Activated T-helper 1 cell treated with anti-CD3 and anti-CD28 coated beads, Interleukin-12 subunit alpha, Interleukin-12 subunit beta, Interleukin-2, Interleukin-4 antibody, amounts not matched to agents 30 ng/mL and 10 ng/mL and 1 ng/mL, durations not matched to agents 14 hours and 24 hours and 36 hours (primary cell): ENCODE measurements at regions not wholly inside any gene's neighbourhood (a gene's known extent, or its start where the extent isn't known, plus 50 kb on each side); places are given as distances from the start of the nearest gene placed in this dataset.
"Not testable (repeated sequence)": the region's sequence is repeated elsewhere in the genome, so short reads cannot be mapped to it uniquely, and the experiment has no call there.

Experiments
- DNase-seq: peaks from one replicate; pipeline ENCODE4 v3.0.0; 2021; ENCODE audit warnings: low spot score
- H3K27ac Mint-ChIP-seq: one replicate; pipeline ENCODE4 v1.8.0; 2021; ENCODE audit warnings: mild to moderate bottlenecking, mixed read lengths
- H3K27me3 Mint-ChIP-seq: one replicate; pipeline ENCODE4 v1.8.0; 2022; ENCODE audit warnings: mild to moderate bottlenecking, moderate library complexity, mixed read lengths; ENCODE audit not compliant: insufficient read depth
- H3K36me3 Mint-ChIP-seq: one replicate; pipeline ENCODE4 v1.8.0; 2021; ENCODE audit warnings: low read depth, mixed read lengths
- H3K4me1 Mint-ChIP-seq: one replicate; pipeline ENCODE4 v1.8.0; 2021; ENCODE audit warnings: low read depth, mixed read lengths
- H3K4me3 Mint-ChIP-seq: one replicate; pipeline ENCODE4 v1.8.0; 2021; ENCODE audit warnings: mild to moderate bottlenecking, moderate library complexity, mixed read lengths
- H3K9me3 Mint-ChIP-seq: one replicate; pipeline ENCODE4 v1.8.0; 2021; ENCODE audit warnings: mixed read lengths
- intact Hi-C: fragments of 100-400 bp; cut with micrococcal nuclease; formaldehyde crosslinking; loops from one replicate; pipeline ENCODE4 v1.15.1; 2024

DNA sequence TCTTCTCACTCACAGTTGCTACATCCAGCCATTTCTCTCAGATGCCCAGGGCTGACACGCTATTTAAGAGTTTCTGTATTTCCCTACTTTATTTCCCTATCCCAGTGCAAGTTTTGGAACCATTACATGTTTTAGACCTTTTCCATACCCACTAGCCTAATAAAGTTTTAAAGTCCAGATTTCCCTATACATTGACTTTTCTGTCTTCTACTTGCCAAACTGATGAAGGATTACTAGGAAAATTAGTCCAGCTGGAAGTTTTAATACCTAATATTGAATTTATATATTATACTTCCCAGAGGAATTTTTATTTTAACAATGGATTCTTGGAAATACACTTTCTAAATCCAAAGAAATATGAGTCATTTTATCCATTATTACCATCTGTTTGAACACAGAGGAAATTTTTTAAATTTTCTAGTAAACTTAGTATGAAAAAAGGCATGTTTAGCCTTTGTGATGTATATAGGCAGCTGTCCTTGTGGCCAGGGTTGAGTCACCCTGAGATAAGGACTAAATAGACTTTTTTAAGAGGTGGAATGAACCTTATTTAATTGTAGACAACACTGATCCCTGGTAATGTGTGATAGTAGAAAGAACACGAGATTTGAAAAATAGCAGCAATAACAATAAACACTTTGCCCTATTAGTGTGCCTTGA lies 205.0 kb downstream of the TFEC start:
- Mint-ChIP-seq H3K4me1 (no peaks in the 10 kb centered on the region), H3K36me3 (no peaks in the 10 kb centered on the region), H3K9me3 (no peaks in the 10 kb centered on the region), H3K27ac (no peak overlapping the region), H3K4me3 (no peak overlapping the region), H3K27me3 (no peaks in the 10 kb centered on the region)
- no peak for DNase-seq
- intact Hi-C loops = no loop called here

GRCh38 chr7:115822801-115823200 lies 207.8 kb downstream of the TFEC start:
- intact Hi-C loops = no loop called here
- no peaks in the 10 kb centered on the region for H3K27me3 Mint-ChIP-seq
- H3K27ac Mint-ChIP-seq = no peak overlapping the region
- H3K36me3 Mint-ChIP-seq = no peaks in the 10 kb centered on the region
- no peak overlapping the region for H3K4me3 Mint-ChIP-seq
- no peaks in the 10 kb centered on the region for H3K4me1 Mint-ChIP-seq
- no peak for DNase-seq
- H3K9me3 Mint-ChIP-seq = no peaks in the 10 kb centered on the region

GRCh38 chr7:115822380-115822779 lies 208.2 kb downstream of the TFEC start:
- Mint-ChIP-seq H3K36me3 (no peaks in the 10 kb centered on the region), H3K4me1 (no peaks in the 10 kb centered on the region), H3K27ac (no peak overlapping the region), H3K27me3 (no peaks in the 10 kb centered on the region), H3K4me3 (no peak overlapping the region), H3K9me3 (no peaks in the 10 kb centered on the region)
- DNase-seq = no peak
- intact Hi-C loops = no loop called here

DNA sequence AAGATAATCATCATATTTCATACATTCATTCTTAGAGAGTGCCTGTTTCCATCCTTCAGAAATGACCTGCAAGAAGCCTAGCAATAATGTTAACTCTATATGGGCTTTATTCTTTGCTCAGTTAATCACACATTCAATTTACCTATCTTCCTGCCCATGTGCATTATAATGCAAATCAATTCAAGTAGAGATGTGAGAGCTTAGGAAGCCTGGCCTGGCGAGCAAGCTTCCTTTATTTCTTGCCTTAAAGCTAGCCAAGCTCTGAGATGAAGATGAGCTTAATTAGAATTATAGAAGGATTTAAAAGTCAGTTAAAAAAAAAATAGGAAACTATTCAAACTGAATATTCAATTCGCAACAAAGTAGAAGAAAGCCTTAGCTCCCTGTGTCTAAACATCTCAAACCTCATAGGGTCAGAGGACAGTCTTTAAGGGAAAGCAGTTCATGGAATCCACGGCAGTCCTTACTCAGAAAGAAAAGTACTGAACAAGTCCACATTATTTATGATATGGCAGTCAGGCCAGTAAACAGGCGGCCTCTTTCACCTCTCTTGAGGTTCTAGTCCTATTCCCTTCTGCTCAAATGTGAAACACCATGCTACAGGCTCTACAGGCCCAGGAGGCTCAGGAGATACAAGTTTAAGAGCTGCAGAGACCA lies 214.1 kb downstream of the TFEC start:
- no peaks in the 10 kb centered on the region for H3K4me1 Mint-ChIP-seq
- no peaks in the 10 kb centered on the region for H3K27me3 Mint-ChIP-seq
- H3K9me3 Mint-ChIP-seq = no peaks in the 10 kb centered on the region
- DNase-seq = no peak
- H3K4me3 Mint-ChIP-seq = no peak overlapping the region
- intact Hi-C loops = no loop called here
- no peaks in the 10 kb centered on the region for H3K36me3 Mint-ChIP-seq
- H3K27ac Mint-ChIP-seq = no peak overlapping the region

GRCh38 chr7:115812794-115813193 lies 217.8 kb downstream of the TFEC start:
- H3K36me3 Mint-ChIP-seq = no peaks in the 10 kb centered on the region
- intact Hi-C loops = no loop called here

GRCh38 chr7:115805458-115805857 lies 225.1 kb downstream of the TFEC start:
- H3K4me3 Mint-ChIP-seq = no peak overlapping the region
- no peaks in the 10 kb centered on the region for H3K27me3 Mint-ChIP-seq
- H3K4me1 Mint-ChIP-seq = no peaks in the 10 kb centered on the region
- no peaks in the 10 kb centered on the region for H3K9me3 Mint-ChIP-seq
- no peaks in the 10 kb centered on the region for H3K36me3 Mint-ChIP-seq
- no peak for DNase-seq
- no peak overlapping the region for H3K27ac Mint-ChIP-seq
- intact Hi-C loops = loop anchor here (5.0 kb wide), 1 partner anchor 277 kb away; no protein-coding TSS in a partner anchor

More at GRCh38 chr7:115812794-115813193, 217.8 kb downstream of the TFEC start:
- H3K27ac Mint-ChIP-seq = no peak overlapping the region
- DNase-seq = no peak
- H3K27me3 Mint-ChIP-seq = no peaks in the 10 kb centered on the region
- H3K4me3 Mint-ChIP-seq = no peak overlapping the region
- no peaks in the 10 kb centered on the region for H3K4me1 Mint-ChIP-seq
- no peaks in the 10 kb centered on the region for H3K9me3 Mint-ChIP-seq

- H3K36me3 Mint-ChIP-seq = no peaks in the 10 kb centered on the region
- no peak overlapping the region for H3K4me3 Mint-ChIP-seq
- H3K9me3 Mint-ChIP-seq = no peaks in the 10 kb centered on the region
- no peak for DNase-seq
- H3K4me1 Mint-ChIP-seq = no peaks in the 10 kb centered on the region
- intact Hi-C loops = no loop called here
- H3K27me3 Mint-ChIP-seq = no peaks in the 10 kb centered on the region
- H3K27ac Mint-ChIP-seq = no peak overlapping the region
These were observed 228.1 kb downstream of the TFEC start for GRCh38 chr7:115802415-115802814.

GRCh38 chr7:115799430-115799829 lies 231.1 kb downstream of the TFEC start:
- Mint-ChIP-seq H3K9me3 (no peaks in the 10 kb centered on the region), H3K36me3 (no peaks in the 10 kb centered on the region), H3K27ac (no peak overlapping the region), H3K4me1 (no peaks in the 10 kb centered on the region), H3K27me3 (no peaks in the 10 kb centered on the region), H3K4me3 (no peak overlapping the region)
- no peak for DNase-seq
- intact Hi-C loops = no loop called here

GRCh38 chr7:115793958-115794702 lies 236.4 kb downstream of the TFEC start:
- H3K36me3 Mint-ChIP-seq = no peaks in the 10 kb centered on the region
- DNase-seq = no peak
- intact Hi-C loops = no loop called here
- no peaks in the 10 kb centered on the region for H3K9me3 Mint-ChIP-seq
- H3K27ac Mint-ChIP-seq = no peak overlapping the region
- no peaks in the 10 kb centered on the region for H3K27me3 Mint-ChIP-seq
- no peaks in the 10 kb centered on the region for H3K4me1 Mint-ChIP-seq
- H3K4me3 Mint-ChIP-seq = no peak overlapping the region

GRCh38 chr7:115789901-115790300 lies 240.7 kb downstream of the TFEC start:
- H3K27me3 Mint-ChIP-seq = no peaks in the 10 kb centered on the region
- no peak overlapping the region for H3K4me3 Mint-ChIP-seq
- H3K4me1 Mint-ChIP-seq = no peaks in the 10 kb centered on the region
- no peak for DNase-seq
- H3K9me3 Mint-ChIP-seq = no peaks in the 10 kb centered on the region
- intact Hi-C loops = no loop called here
- H3K36me3 Mint-ChIP-seq = no peaks in the 10 kb centered on the region
- H3K27ac Mint-ChIP-seq = no peak overlapping the region

- H3K9me3 Mint-ChIP-seq, H3K4me1 Mint-ChIP-seq, H3K27ac Mint-ChIP-seq, H3K36me3 Mint-ChIP-seq, H3K4me3 Mint-ChIP-seq, DNase-seq, intact Hi-C loops, H3K27me3 Mint-ChIP-seq: not testable (repeated sequence)
These were observed 241.1 kb downstream of the TFEC start for GRCh38 chr7:115789473-115789872.

- DNase-seq = no peak
- Mint-ChIP-seq H3K4me3 (no peak overlapping the region), H3K9me3 (no peaks in the 10 kb centered on the region), H3K4me1 (no peaks in the 10 kb centered on the region), H3K27me3 (no peaks in the 10 kb centered on the region), H3K36me3 (no peaks in the 10 kb centered on the region), H3K27ac (no peak overlapping the region)
- intact Hi-C loops = no loop called here
These were observed 247.7 kb downstream of the TFEC start for GRCh38 chr7:115782696-115783490.

DNA sequence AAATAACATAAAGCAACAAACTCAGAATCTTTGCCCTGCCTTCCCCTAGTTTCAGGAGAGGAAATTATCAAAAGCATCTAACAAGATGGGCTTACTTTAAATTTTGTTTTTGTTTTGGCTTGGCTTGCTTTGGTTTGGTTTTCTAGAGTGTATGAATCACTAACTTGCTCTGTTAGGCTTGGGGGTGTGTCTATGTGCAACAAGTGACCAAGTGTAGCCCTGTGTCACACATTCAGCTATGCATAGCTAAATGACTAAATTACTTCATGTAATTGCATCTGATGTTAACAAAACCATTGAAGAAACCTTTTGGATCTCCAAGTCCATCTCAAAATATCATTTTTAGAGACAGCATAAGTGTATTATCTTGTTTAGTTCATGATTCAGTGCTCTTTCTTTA lies 251.0 kb downstream of the TFEC start:
- intact Hi-C loops = no loop called here
- H3K4me3 Mint-ChIP-seq = no peak overlapping the region
- no peaks in the 10 kb centered on the region for H3K27me3 Mint-ChIP-seq
- no peaks in the 10 kb centered on the region for H3K4me1 Mint-ChIP-seq
- no peak overlapping the region for H3K27ac Mint-ChIP-seq
- no peaks in the 10 kb centered on the region for H3K36me3 Mint-ChIP-seq
- H3K9me3 Mint-ChIP-seq = no peaks in the 10 kb centered on the region
- DNase-seq = no peak
